ENCODE measurements at regions not wholly inside any gene's neighbourhood (a gene's known extent, or its start where the extent isn't known, plus 50 kb on each side); places are given as distances from the start of the nearest gene placed in this dataset.

GRCh38 chr12:111185889-111186227, 183.0 kb downstream of the PHETA1 start:
- no peak overlapping the region for H3K27ac ChIP-seq
- H3K4me3 ChIP-seq: no peak overlapping the region
- peaks cover 0 to 7% (median under 1%) of the 10 kb centered on the region in 4 donors for H3K4me1 ChIP-seq
- WGBS, 2 donors: 78 to 90% methylated on average over 6 of the region's 6 CpGs
- TF ChIP-seq EP300 (IDR thresholded peaks at IDR 0.05) (no peak), POLR2A (IDR thresholded peaks at IDR 0.05) (no peak), CTCF (IDR thresholded peaks at IDR 0.05) (no peak), POLR2AphosphoS5 (IDR thresholded peaks at IDR 0.05) (no peak)
- H3K36me3 ChIP-seq: no peaks in the 10 kb centered on the region
- no peaks in the 10 kb centered on the region for H3K27me3 ChIP-seq
- DNase-seq (no peak), ATAC-seq (ENCODE audit: low FRiP score in 2 of 2) (no peak)
- no peaks in the 10 kb centered on the region for H3K9me3 ChIP-seq

GRCh38 chr12:111185206-111185888, 183.5 kb downstream of the PHETA1 start:
- Histone ChIP-seq H3K27ac (no peak overlapping the region), H3K4me1 (peaks cover 0 to 7% (median 3%) of the 10 kb centered on the region in 4 donors), H3K27me3 (no peaks in the 10 kb centered on the region), H3K9me3 (no peaks in the 10 kb centered on the region), H3K4me3 (no peak overlapping the region), H3K36me3 (no peaks in the 10 kb centered on the region)
- 74 to 78% methylated on average over 10 to 13 of the region's 13 CpGs for WGBS, 2 donors
- ATAC-seq (ENCODE audit: low FRiP score in 2 of 2): no peak
- TF ChIP-seq EP300 (IDR thresholded peaks at IDR 0.05) (no peak), POLR2A (IDR thresholded peaks at IDR 0.05) (no peak), CTCF (IDR thresholded peaks at IDR 0.05) (no peak), POLR2AphosphoS5 (IDR thresholded peaks at IDR 0.05) (no peak)
- no peak for DNase-seq

- ATAC-seq (ENCODE audit: low FRiP score in 2 of 2): no peak
- H3K4me1 ChIP-seq: peaks cover 0 to 7% (median 3%) of the 10 kb centered on the region in 4 donors
- TF ChIP-seq POLR2A (IDR thresholded peaks at IDR 0.05) (no peak), POLR2AphosphoS5 (IDR thresholded peaks at IDR 0.05) (no peak), EP300 (IDR thresholded peaks at IDR 0.05) (no peak), CTCF (IDR thresholded peaks at IDR 0.05) (no peak)
- no peak overlapping the region for H3K27ac ChIP-seq
- H3K27me3 ChIP-seq: no peaks in the 10 kb centered on the region
- H3K9me3 ChIP-seq: no peaks in the 10 kb centered on the region
- DNase-seq: no peak
- 79 to 81% methylated on average over 1 of the region's 1 CpG for WGBS, 2 donors
- H3K4me3 ChIP-seq: no peak overlapping the region
- H3K36me3 ChIP-seq: no peaks in the 10 kb centered on the region
Measured at GRCh38 chr12:111184161-111184560, 184.7 kb downstream of the PHETA1 start.

GRCh38 chr12:111183094-111183493, 185.8 kb downstream of the PHETA1 start:
- Histone ChIP-seq H3K27me3 (no peaks in the 10 kb centered on the region), H3K4me1 (peaks cover 0 to 7% (median 3%) of the 10 kb centered on the region in 4 donors), H3K9me3 (no peaks in the 10 kb centered on the region), H3K36me3 (no peaks in the 10 kb centered on the region), H3K27ac (no peak overlapping the region), H3K4me3 (no peak overlapping the region)
- WGBS, 2 donors: 33 to 51% methylated on average over 2 of the region's 2 CpGs
- ATAC-seq (ENCODE audit: low FRiP score in 2 of 2) (no peak), DNase-seq (no peak)
- TF ChIP-seq POLR2A (IDR thresholded peaks at IDR 0.05): no peak
- no peak for TF ChIP-seq CTCF (IDR thresholded peaks at IDR 0.05)
- no peak for TF ChIP-seq EP300 (IDR thresholded peaks at IDR 0.05)
- no peak for TF ChIP-seq POLR2AphosphoS5 (IDR thresholded peaks at IDR 0.05)

- Histone ChIP-seq H3K27ac (no peak overlapping the region), H3K36me3 (no peaks in the 10 kb centered on the region), H3K27me3 (no peaks in the 10 kb centered on the region), H3K4me1 (peaks cover 0 to 7% (median 3%) of the 10 kb centered on the region in 4 donors), H3K9me3 (no peaks in the 10 kb centered on the region), H3K4me3 (no peak overlapping the region)
- TF ChIP-seq POLR2AphosphoS5 (IDR thresholded peaks at IDR 0.05) (no peak), CTCF (IDR thresholded peaks at IDR 0.05) (no peak), POLR2A (IDR thresholded peaks at IDR 0.05) (no peak)
- WGBS, 2 donors: 39 to 58% methylated on average over 15 to 16 of the region's 16 CpGs
- no peak for DNase-seq
- no peak for ATAC-seq (ENCODE audit: low FRiP score in 2 of 2)
Measured at GRCh38 chr12:111182382-111182781, 186.5 kb downstream of the PHETA1 start.
